H1 (cell line): ENCODE measurements at regions not wholly inside any gene's neighbourhood (a gene's known extent, or its start where the extent isn't known, plus 50 kb on each side); places are given as distances from the start of the nearest gene placed in this dataset.

Experiments used
- CTCF ChIA-PET: fragments of 300-600 bp; sonication (Branson Sonifier 250); formaldehyde crosslinking; loops from one replicate; lab custom pipeline; 2021; ENCODE audit not compliant: partially characterized antibody; lab: Charles Lee
- POLR2A ChIA-PET: fragments of 300-600 bp; sonication (Branson Sonifier 250); formaldehyde crosslinking; loops from one replicate; lab custom pipeline; 2021; ENCODE audit warnings: inconsistent platforms; ENCODE audit not compliant: partially characterized antibody; lab: Charles Lee
- DNase-seq, 2 experiments: peaks; one replicate each; pipeline versions ENCODE4 v3.0.0 to v3.0.0-alpha.2; 2010 to 2022; ENCODE audit warnings: low spot score in 2 of 2, low read depth in 1 of 2, mixed read lengths in 1 of 2
- FAIRE-seq: peaks from 2 replicates; lab custom pipeline; 2011; peaks lifted over from hg19 to GRCh38; lab: Jason Lieb, UNC
- H2AFZ ChIP-seq: 2 replicates; pipeline ENCODE4 v1.8.1; 2012; ENCODE audit warnings: low read length, inconsistent platforms
- H2AK5ac ChIP-seq: 2 replicates; pipeline ENCODE4 v1.6.1; 2013; ENCODE audit warnings: low read depth, low read length
- H2BK120ac ChIP-seq: replicated peaks from 2 replicates; pipeline ENCODE3; 2013; ENCODE audit warnings: low read depth, low read length, inconsistent platforms
- H2BK12ac ChIP-seq: 2 replicates; pipeline ENCODE4 v1.6.1; 2013; ENCODE audit warnings: low read depth, low read length
- H2BK15ac ChIP-seq: 2 replicates; pipeline ENCODE4 v1.6.1; 2013; ENCODE audit warnings: low read length
- H2BK20ac ChIP-seq: 2 replicates; pipeline ENCODE4 v1.6.1; 2013; ENCODE audit warnings: low read length
- H2BK5ac ChIP-seq: 2 replicates; pipeline ENCODE4 v1.6.1; 2013; ENCODE audit warnings: low read depth, low read length
- H3K14ac ChIP-seq: 2 replicates; pipeline ENCODE4 v1.6.1; 2013; ENCODE audit warnings: inconsistent platforms; ENCODE audit not compliant: insufficient read length
- H3K18ac ChIP-seq: 2 replicates; pipeline ENCODE4 v1.6.1; 2013; ENCODE audit warnings: low read length; ENCODE audit errors: extremely low read depth
- H3K23ac ChIP-seq: 2 replicates; pipeline ENCODE4 v1.6.1; 2013; ENCODE audit warnings: inconsistent platforms; ENCODE audit not compliant: insufficient read length
- H3K23me2 ChIP-seq: 2 replicates; pipeline ENCODE4 v1.6.1; 2013; ENCODE audit warnings: low read depth, low read length
- H3K27ac ChIP-seq: 2 replicates; pipeline ENCODE4 v1.6.1; 2011; ENCODE audit warnings: low read depth, low read length, inconsistent platforms
- H3K27me3 ChIP-seq, 4 experiments: replicated peaks in 1 of 4; 1 replicate in 1 of 4; 2 replicates in 3 of 4; pipeline versions ENCODE4 v1.6.1 to v1.8.1; 2011 to 2013; ENCODE audit warnings: low read length in 3 of 4, mild to moderate bottlenecking in 3 of 4, inconsistent platforms in 2 of 4, mixed read lengths in 2 of 4, moderate library complexity in 1 of 4; ENCODE audit not compliant: control insufficient read depth in 3 of 4, insufficient read depth in 3 of 4; ENCODE audit errors: extremely low read depth in 1 of 4
- H3K36me3 ChIP-seq, 4 experiments: 2 replicates each; pipeline versions ENCODE4 v1.6.1 to v1.8.1; 2011 to 2013; ENCODE audit warnings: mild to moderate bottlenecking in 4 of 4, low read length in 3 of 4, moderate library complexity in 2 of 4, control low read depth in 1 of 4, inconsistent platforms in 1 of 4; ENCODE audit not compliant: insufficient read depth in 4 of 4, control insufficient read depth in 2 of 4
- H3K4ac ChIP-seq: replicated peaks from 2 replicates; pipeline ENCODE3; 2013; ENCODE audit warnings: low read length, low read depth, mixed read lengths, inconsistent platforms; ENCODE audit not compliant: insufficient read length
- H3K4me1 ChIP-seq, 4 experiments: replicated peaks in 1 of 4; 1 replicate in 1 of 4; 2 replicates in 3 of 4; pipeline versions ENCODE4 v1.6.1 to v1.8.1; 2011 to 2013; ENCODE audit warnings: low read length in 3 of 4, inconsistent platforms in 2 of 4, mixed read lengths in 1 of 4; ENCODE audit not compliant: insufficient read depth in 4 of 4, control insufficient read depth in 3 of 4
- H3K4me2 ChIP-seq, 2 experiments: 2 replicates each; pipeline versions ENCODE4 v1.6.1 to v1.8.1; 2011 to 2013; ENCODE audit warnings: low read depth in 2 of 2, low read length in 2 of 2, control low read depth in 1 of 2, inconsistent platforms in 1 of 2, mild to moderate bottlenecking in 1 of 2; ENCODE audit not compliant: insufficient read depth in 1 of 2
- H3K4me3 ChIP-seq, 4 experiments: fragments of 200-600, 300-600 bp in 1 of 4; sonication (generic), shearing (Covaris generic), sonication (Bioruptor Twin) in 1 of 4; 2 replicates each; pipeline versions ENCODE4 v1.5.1 to v1.8.1; 2011 to 2016; ENCODE audit warnings: low read length in 4 of 4, low read depth in 3 of 4, control low read depth in 2 of 4, inconsistent platforms in 2 of 4, mild to moderate bottlenecking in 2 of 4, mixed read lengths in 1 of 4, moderate library complexity in 1 of 4; ENCODE audit not compliant: insufficient read depth in 2 of 4; ENCODE audit errors: extremely low read depth in 1 of 4
- H3K56ac ChIP-seq: replicated peaks from 2 replicates; pipeline ENCODE3; 2013; ENCODE audit warnings: low read depth, mild to moderate bottlenecking, mixed read lengths, low read length, inconsistent platforms; ENCODE audit not compliant: insufficient read length
- H3K79me1 ChIP-seq: 2 replicates; pipeline ENCODE4 v1.6.1; 2013; ENCODE audit warnings: low read depth, low read length, control low read depth
- H3K79me2 ChIP-seq, 2 experiments: 2 replicates each; pipeline versions ENCODE4 v1.6.1 to v1.8.1; 2012 to 2013; ENCODE audit warnings: low read length in 2 of 2, mild to moderate bottlenecking in 2 of 2, inconsistent platforms in 1 of 2; ENCODE audit not compliant: insufficient read depth in 2 of 2, control insufficient read depth in 1 of 2
- H3K9ac ChIP-seq, 4 experiments: replicated peaks in 1 of 4; 1 replicate in 1 of 4; 2 replicates in 3 of 4; pipeline versions ENCODE4 v1.6.1 to v1.8.1; 2011 to 2013; ENCODE audit warnings: low read depth in 3 of 4, low read length in 3 of 4, control low read depth in 2 of 4, mild to moderate bottlenecking in 2 of 4, moderate library complexity in 2 of 4, inconsistent platforms in 1 of 4; ENCODE audit errors: extremely low read depth in 1 of 4
- H3K9me3 ChIP-seq, 2 experiments: 2 replicates each; pipeline versions ENCODE4 v1.6.1 to v1.8.1; 2012 to 2013; ENCODE audit warnings: mild to moderate bottlenecking in 2 of 2, moderate library complexity in 2 of 2, control low read depth in 1 of 2, inconsistent platforms in 1 of 2, low read depth in 1 of 2, low read length in 1 of 2, mixed read lengths in 1 of 2; ENCODE audit not compliant: insufficient read depth in 2 of 2
- H4K20me1 ChIP-seq, 2 experiments: replicated peaks in 1 of 2; 2 replicates each; pipeline versions ENCODE3 to v1.8.1; 2011 to 2013; ENCODE audit warnings: inconsistent platforms in 2 of 2, low read length in 2 of 2, mild to moderate bottlenecking in 1 of 2; ENCODE audit not compliant: insufficient read depth in 2 of 2, control insufficient read depth in 1 of 2
- H4K5ac ChIP-seq: 2 replicates; pipeline ENCODE4 v1.6.1; 2013; ENCODE audit warnings: low read length, low read depth, mixed read lengths, inconsistent platforms; ENCODE audit not compliant: insufficient read length
- H4K8ac ChIP-seq: 2 replicates; pipeline ENCODE4 v1.8.0; 2013; ENCODE audit warnings: mild to moderate bottlenecking, moderate library complexity, low read length, inconsistent platforms; ENCODE audit not compliant: insufficient read depth; ENCODE audit errors: extremely low read depth
- H4K91ac ChIP-seq: replicated peaks from 2 replicates; pipeline ENCODE3; 2013; ENCODE audit warnings: low read length, mixed read lengths, inconsistent platforms; ENCODE audit not compliant: insufficient read length
- BACH1 ChIP-seq: IDR thresholded peaks from 2 replicates; pipeline ENCODE4 v1.6.1; 2012; ENCODE audit warnings: low read length, improper control_type of control experiment
- BCL11A ChIP-seq, 2 experiments: IDR thresholded peaks; one replicate each; pipeline ENCODE4 v1.6.1; 2011; ENCODE audit warnings: low read depth in 2 of 2, low read length in 2 of 2, mild to moderate bottlenecking in 2 of 2
- CBX5 ChIP-seq: fragments of 300-800, 300-1000 bp; sonication (generic); IDR thresholded peaks from 2 replicates; pipeline ENCODE4 v1.7.1; 2016; ENCODE audit warnings: antibody characterized with exemption, low read length, low read depth
- CBX8 ChIP-seq: fragments of 300-800, 300-1000 bp; sonication (generic); IDR thresholded peaks from 2 replicates; pipeline ENCODE4 v1.7.1; 2016; ENCODE audit warnings: low read depth, low read length, borderline replicate concordance
- CHD1 ChIP-seq: IDR thresholded peaks from 2 replicates; pipeline ENCODE4 v1.6.1; 2012; ENCODE audit warnings: low read depth, low read length, improper control_type of control experiment
- EP300 ChIP-seq, 2 experiments: IDR thresholded peaks; 1 replicate in 1 of 2; 2 replicates in 1 of 2; pipeline ENCODE4 v1.6.1; 2011 to 2012; ENCODE audit warnings: low read depth in 2 of 2, low read length in 2 of 2, mild to moderate bottlenecking in 2 of 2, borderline replicate concordance in 1 of 2, inconsistent platforms in 1 of 2, moderate library complexity in 1 of 2
- GTF2F1 ChIP-seq: IDR thresholded peaks from 2 replicates; pipeline ENCODE4 v1.6.1; 2012; ENCODE audit warnings: low read depth, low read length, improper control_type of control experiment, borderline replicate concordance
- HDAC6 ChIP-seq: IDR thresholded peaks from one replicate; pipeline ENCODE4 v1.7.1; 2012; ENCODE audit warnings: low read depth, mild to moderate bottlenecking, inconsistent platforms, low read length, moderate library complexity
- KDM4A ChIP-seq: IDR thresholded peaks from one replicate; pipeline ENCODE4 v1.7.1; 2012; ENCODE audit warnings: low read depth, mild to moderate bottlenecking, moderate library complexity, low read length, inconsistent platforms; ENCODE audit not compliant: severe bottlenecking
- KDM5A ChIP-seq: fragments of 200-600 bp; IDR thresholded peaks from 2 replicates; pipeline ENCODE4 v1.7.1; 2012; ENCODE audit warnings: mild to moderate bottlenecking, low read length, inconsistent platforms, mixed read lengths
- POLR2A ChIP-seq, 2 experiments: IDR thresholded peaks; 1 replicate in 1 of 2; 2 replicates in 1 of 2; pipeline ENCODE4 v1.6.1; 2011; ENCODE audit warnings: low read depth in 2 of 2, low read length in 2 of 2, mild to moderate bottlenecking in 2 of 2; ENCODE audit errors: control extremely low read depth in 1 of 2
- RAD21 ChIP-seq, 2 experiments: IDR thresholded peaks in 1 of 2; conservative IDR thresholded peaks in 1 of 2; 2 replicates each; pipeline ENCODE4 v1.6.1; 2011; ENCODE audit warnings: low read depth in 2 of 2, low read length in 2 of 2, improper control_type of control experiment in 1 of 2, inconsistent platforms in 1 of 2, mild to moderate bottlenecking in 1 of 2, moderate library complexity in 1 of 2
- TAF1 ChIP-seq: IDR thresholded peaks from 2 replicates; pipeline ENCODE4 v1.6.1; 2011; ENCODE audit warnings: mild to moderate bottlenecking, low read depth, low read length
- TAF7 ChIP-seq: optimal IDR thresholded peaks from 2 replicates; pipeline ENCODE3; 2011; ENCODE audit warnings: low read depth, mild to moderate bottlenecking, inconsistent platforms, low read length, moderate library complexity, borderline replicate concordance
- TBP ChIP-seq: IDR thresholded peaks from 2 replicates; pipeline ENCODE4 v1.6.1; 2011; ENCODE audit warnings: low read depth, low read length, improper control_type of control experiment
- WGBS, 2 experiments: shearing (Covaris generic) in 1 of 2; methylation state at CpG; one replicate each; pipeline versions ENCODE4 v1.1.6 to v1.1.7; 2013 to 2015; ENCODE audit warnings: low lambda C conversion rate in 2 of 2, mixed read lengths in 2 of 2, inconsistent platforms in 1 of 2, low coverage in 1 of 2, missing lambda C conversion rate in 1 of 2; ENCODE audit not compliant: insufficient replicate concordance in 2 of 2, insufficient coverage in 1 of 2, insufficient read length in 1 of 2; ENCODE audit errors: extremely low coverage in 1 of 2, missing lambda C conversion rate in 1 of 2; 5-methylcytosine and 5-hydroxymethylcytosine counted together

GRCh38 chr6:106766201-106766600 lies 136.8 kb downstream of the QRSL1 start:
- FAIRE-seq (no peak), DNase-seq (no peak)
- no peak overlapping the region for H2BK15ac ChIP-seq
- no peak overlapping the region for H3K23ac ChIP-seq
- no peaks in the 10 kb centered on the region for H3K23me2 ChIP-seq
- ChIA-PET POLR2A (no interaction called here), CTCF (no interaction called here)
- no peak overlapping the region for H3K56ac ChIP-seq
- H3K9me3 ChIP-seq, result peaks cover 4 to 15% of the 10 kb centered on the region in 2 experiments
- no peak overlapping the region for H2BK120ac ChIP-seq
- no peaks in the 10 kb centered on the region for H3K4me1 ChIP-seq
- no peak overlapping the region for H3K18ac ChIP-seq
- peaks cover 0 to 3% (median 0%) of the 10 kb centered on the region in 4 experiments; a peak in 1 of 8 replicates for H3K36me3 ChIP-seq
- no peak overlapping the region for H2BK12ac ChIP-seq
- H3K4me2 ChIP-seq, result no peak overlapping the region
- H3K79me1 ChIP-seq, result no peaks in the 10 kb centered on the region
- no peaks in the 10 kb centered on the region for H4K20me1 ChIP-seq
- no peak overlapping the region for H4K5ac ChIP-seq
- H2BK20ac ChIP-seq, result no peak overlapping the region
- no peak overlapping the region for H3K4me3 ChIP-seq
- no peak overlapping the region for H3K4ac ChIP-seq
- no peak overlapping the region for H2BK5ac ChIP-seq
- no peak overlapping the region for H2AFZ ChIP-seq
- H3K9ac ChIP-seq, result no peak overlapping the region
- H3K14ac ChIP-seq, result no peak overlapping the region
- H4K8ac ChIP-seq, result no peak overlapping the region
- WGBS, 2 experiments, result 94% methylated on average over 4 of the region's 4 CpGs; no CpG with 5 or more reads in 1 of the 2 experiments
- H2AK5ac ChIP-seq, result no peak overlapping the region
- no peak for TF ChIP-seq TAF7
- TF ChIP-seq CBX8, result no peak
- no peak for TF ChIP-seq BCL11A (IDR thresholded peaks at IDR 0.05; ENCODE audit: low read depth in 2 of 2, low read length in 2 of 2)
- TF ChIP-seq TAF1, result no peak
- TF ChIP-seq BACH1, result no peak
- no peak for TF ChIP-seq HDAC6
- no peak for TF ChIP-seq POLR2A (IDR thresholded peaks at IDR 0.05; ENCODE audit: control extremely low read depth in 1 of 2, low read depth in 2 of 2, low read length in 2 of 2)
- no peak for TF ChIP-seq GTF2F1
- no peak for TF ChIP-seq RAD21 (IDR thresholded peaks at IDR 0.05 in 1 of 2, conservative IDR thresholded peaks at IDR 0.05 in 1 of 2; ENCODE audit: low read depth in 2 of 2, low read length in 2 of 2)
- TF ChIP-seq CHD1, result no peak
- TF ChIP-seq TBP, result no peak
- no peak for TF ChIP-seq KDM5A
- TF ChIP-seq EP300 (IDR thresholded peaks at IDR 0.05; ENCODE audit: borderline replicate concordance in 1 of 2, low read depth in 2 of 2, low read length in 2 of 2), result no peak
- no peak for TF ChIP-seq KDM4A
- TF ChIP-seq CBX5, result no peak
- H3K27me3 ChIP-seq, result no peaks in the 10 kb centered on the region; a peak in 1 of 7 replicates
- H3K79me2 ChIP-seq, result no peaks in the 10 kb centered on the region
- no peak overlapping the region for H4K91ac ChIP-seq
- H3K27ac ChIP-seq, result no peak overlapping the region
